ENCODE measurements at regions not wholly inside any gene's neighbourhood (a gene's known extent, or its start where the extent isn't known, plus 50 kb on each side); places are given as distances from the start of the nearest gene placed in this dataset.
"Not testable (repeated sequence)": the region's sequence is repeated elsewhere in the genome, so short reads cannot be mapped to it uniquely, and the experiment has no call there.

GRCh38 chr12:97714107-97714563 lies 251.5 kb downstream of the RMST start:
- no peak for DNase-seq (ENCODE audit: low spot score)

- DNase-seq (ENCODE audit: low spot score) = no peak
Measured at GRCh38 chr12:97716356-97716755, 253.8 kb downstream of the RMST start.

GRCh38 chr12:97723801-97724200 lies 261.2 kb downstream of the RMST start:
- not testable (repeated sequence) for DNase-seq (ENCODE audit: low spot score)

- no peak for DNase-seq (ENCODE audit: low spot score)
Measured at GRCh38 chr12:97745406-97746101, 282.9 kb downstream of the RMST start.

GRCh38 chr12:97748298-97748697 lies 285.7 kb downstream of the RMST start:
- no peak for DNase-seq (ENCODE audit: low spot score)

- no peak for DNase-seq (ENCODE audit: low spot score)
Measured at GRCh38 chr12:97751704-97752103, 289.1 kb downstream of the RMST start.

- DNase-seq (ENCODE audit: low spot score) = no peak
Measured at GRCh38 chr12:97752129-97752528, 289.5 kb downstream of the RMST start.

GRCh38 chr12:97753332-97753731 lies 290.7 kb downstream of the RMST start:
- DNase-seq (ENCODE audit: low spot score) = no peak

GRCh38 chr12:97754306-97754705 lies 291.7 kb downstream of the RMST start:
- DNase-seq (ENCODE audit: low spot score) = no peak

- no peak for DNase-seq (ENCODE audit: low spot score)
Measured at GRCh38 chr12:97756066-97756666, 293.6 kb downstream of the RMST start.

GRCh38 chr12:97756741-97757140 lies 294.1 kb downstream of the RMST start:
- no peak for DNase-seq (ENCODE audit: low spot score)

- DNase-seq (ENCODE audit: low spot score) = no peak
Measured at GRCh38 chr12:97757481-97758193, 295.0 kb downstream of the RMST start.

- DNase-seq (ENCODE audit: low spot score) = no peak
Measured at GRCh38 chr12:97758194-97758501, 295.5 kb downstream of the RMST start.

- DNase-seq (ENCODE audit: low spot score) = no peak
Measured at GRCh38 chr12:97758586-97758985, 296.0 kb downstream of the RMST start.

GRCh38 chr12:97760601-97761000 lies 298.0 kb downstream of the RMST start:
- DNase-seq (ENCODE audit: low spot score) = no peak

GRCh38 chr12:97763113-97763512 lies 300.5 kb downstream of the RMST start:
- DNase-seq (ENCODE audit: low spot score) = no peak

GRCh38 chr12:97764700-97765099 lies 302.1 kb downstream of the RMST start:
- no peak for DNase-seq (ENCODE audit: low spot score)

GRCh38 chr12:97767347-97767746 lies 304.7 kb downstream of the RMST start:
- DNase-seq (ENCODE audit: low spot score) = no peak

- no peak for DNase-seq (ENCODE audit: low spot score)
Measured at GRCh38 chr12:97778111-97778510, 315.5 kb downstream of the RMST start.

- no peak for DNase-seq (ENCODE audit: low spot score)
Measured at GRCh38 chr12:97781342-97781741, 318.7 kb downstream of the RMST start.

- DNase-seq (ENCODE audit: low spot score) = no peak
Measured at GRCh38 chr12:97784904-97785303, 322.3 kb downstream of the RMST start.

- no peak for DNase-seq (ENCODE audit: low spot score)
Measured at GRCh38 chr12:97790281-97790680, 327.7 kb downstream of the RMST start.

GRCh38 chr12:97797473-97797872 lies 334.9 kb downstream of the RMST start:
- DNase-seq (ENCODE audit: low spot score) = no peak
